H9 (cell line): ENCODE measurements at regions not wholly inside any gene's neighbourhood (a gene's known extent, or its start where the extent isn't known, plus 50 kb on each side); places are given as distances from the start of the nearest gene placed in this dataset.

Source experiments
- DNase-seq: peaks from one replicate; pipeline ENCODE4 v3.0.0-alpha.2; 2017
- H2AFZ ChIP-seq: one replicate; pipeline ENCODE4 v1.6.1; 2013; ENCODE audit warnings: mild to moderate bottlenecking, low read length, control low read depth, moderate library complexity
- H2AK5ac ChIP-seq: 2 replicates; pipeline ENCODE4 v1.6.1; 2013; ENCODE audit warnings: low read length, control low read depth, mixed read lengths; ENCODE audit not compliant: insufficient read length
- H2BK120ac ChIP-seq: one replicate; pipeline ENCODE4 v1.6.1; 2013; ENCODE audit warnings: low read depth, mild to moderate bottlenecking, low read length, control low read depth, inconsistent platforms; ENCODE audit not compliant: poor library complexity, severe bottlenecking
- H2BK12ac ChIP-seq: 2 replicates; pipeline ENCODE4 v1.6.1; 2013; ENCODE audit warnings: low read length, control low read depth, mixed read lengths, low read depth; ENCODE audit not compliant: insufficient read length
- H2BK15ac ChIP-seq: 2 replicates; pipeline ENCODE4 v1.6.1; 2013; ENCODE audit warnings: low read depth, low read length, control low read depth
- H2BK20ac ChIP-seq: one replicate; pipeline ENCODE4 v1.6.1; 2013; ENCODE audit warnings: low read depth, mild to moderate bottlenecking, low read length, control low read depth, inconsistent platforms; ENCODE audit not compliant: poor library complexity, severe bottlenecking
- H2BK5ac ChIP-seq: 2 replicates; pipeline ENCODE4 v1.6.1; 2013; ENCODE audit warnings: low read length, control low read depth, mixed read lengths; ENCODE audit not compliant: insufficient read length
- H3K14ac ChIP-seq: 2 replicates; pipeline ENCODE4 v1.6.1; 2013; ENCODE audit warnings: low read length, control low read depth; ENCODE audit not compliant: insufficient read depth
- H3K18ac ChIP-seq: 2 replicates; pipeline ENCODE4 v1.6.1; 2013; ENCODE audit warnings: low read depth, mild to moderate bottlenecking, mixed read lengths, low read length, control low read depth; ENCODE audit not compliant: insufficient read length
- H3K23ac ChIP-seq: 2 replicates; pipeline ENCODE4 v1.6.1; 2013; ENCODE audit warnings: low read length, control low read depth, mixed read lengths, low read depth; ENCODE audit not compliant: insufficient read length
- H3K23me2 ChIP-seq: 2 replicates; pipeline ENCODE4 v1.6.1; 2013; ENCODE audit warnings: low read depth, mild to moderate bottlenecking, mixed read lengths, low read length, control low read depth; ENCODE audit not compliant: insufficient read length, poor library complexity, severe bottlenecking
- H3K27ac ChIP-seq: 2 replicates; pipeline ENCODE4 v1.5.1; 2013; ENCODE audit warnings: low read length, control low read depth, mixed read lengths, low read depth; ENCODE audit not compliant: insufficient read length
- H3K27me3 ChIP-seq: 2 replicates; pipeline ENCODE4 v1.6.1; 2013; ENCODE audit warnings: low read length, control low read depth, inconsistent platforms; ENCODE audit not compliant: insufficient read depth
- H3K4ac ChIP-seq: 2 replicates; pipeline ENCODE4 v1.6.1; 2013; ENCODE audit warnings: low read depth, mild to moderate bottlenecking, control low read depth, inconsistent platforms, low read length, moderate library complexity
- H3K4me1 ChIP-seq: 2 replicates; pipeline ENCODE4 v1.6.1; 2013; ENCODE audit warnings: low read length, control low read depth, inconsistent platforms; ENCODE audit not compliant: insufficient read depth
- H3K4me2 ChIP-seq: 2 replicates; pipeline ENCODE4 v1.6.1; 2013; ENCODE audit warnings: low read length, control low read depth, mixed read lengths; ENCODE audit not compliant: insufficient read length, insufficient read depth
- H3K56ac ChIP-seq: 2 replicates; pipeline ENCODE4 v1.6.1; 2013; ENCODE audit warnings: low read depth, mild to moderate bottlenecking, mixed read lengths, low read length, control low read depth; ENCODE audit not compliant: insufficient read length
- H3K79me1 ChIP-seq: 2 replicates; pipeline ENCODE4 v1.6.1; 2013; ENCODE audit warnings: low read depth, mild to moderate bottlenecking, moderate library complexity, low read length, control low read depth, inconsistent platforms; ENCODE audit not compliant: insufficient read depth, poor library complexity, severe bottlenecking
- H3K79me2 ChIP-seq: 2 replicates; pipeline ENCODE4 v1.6.1; 2013; ENCODE audit warnings: low read length, control low read depth, inconsistent platforms; ENCODE audit not compliant: insufficient read depth
- H3K9ac ChIP-seq: 2 replicates; pipeline ENCODE4 v1.6.1; 2013; ENCODE audit warnings: low read length, control low read depth, mixed read lengths; ENCODE audit not compliant: insufficient read length; ENCODE audit errors: extremely low read depth
- H3K9me3 ChIP-seq: one replicate; pipeline ENCODE4 v1.6.1; 2013; ENCODE audit warnings: low read depth, low read length, inconsistent platforms; ENCODE audit not compliant: control insufficient read depth
- H3T11ph ChIP-seq: one replicate; pipeline ENCODE4 v1.6.1; 2013; ENCODE audit warnings: mild to moderate bottlenecking, low read length, control low read depth, inconsistent platforms
- H4K20me1 ChIP-seq: one replicate; pipeline ENCODE4 v1.6.1; 2013; ENCODE audit not compliant: control insufficient read depth, insufficient read length, insufficient read depth
- H4K5ac ChIP-seq: 2 replicates; pipeline ENCODE4 v1.6.1; 2013; ENCODE audit warnings: low read depth, mild to moderate bottlenecking, mixed read lengths, low read length, control low read depth; ENCODE audit not compliant: insufficient read length
- H4K8ac ChIP-seq: replicated peaks from 2 replicates; pipeline ENCODE4 v1.6.1; 2013; ENCODE audit warnings: low read length, control low read depth, mixed read lengths, low read depth; ENCODE audit not compliant: insufficient read length
- H4K91ac ChIP-seq: 2 replicates; pipeline ENCODE4 v1.6.1; 2013; ENCODE audit warnings: low read depth, mild to moderate bottlenecking, moderate library complexity, mixed read lengths, low read length, control low read depth; ENCODE audit not compliant: insufficient read length
- H3K27ac Mint-ChIP-seq, 3 experiments: 2 replicates in 2 of 3; 3 replicates in 1 of 3; pipeline ENCODE4 v1.8.0; 2020 to 2021; ENCODE audit warnings: mixed read lengths in 3 of 3, mild to moderate bottlenecking in 1 of 3, moderate library complexity in 1 of 3
- H3K27me3 Mint-ChIP-seq: 2 replicates; pipeline ENCODE4 v1.8.0; 2021; ENCODE audit warnings: low read depth, mild to moderate bottlenecking, moderate library complexity, mixed read lengths
- H3K36me3 Mint-ChIP-seq, 3 experiments: 2 replicates in 2 of 3; 3 replicates in 1 of 3; pipeline ENCODE4 v1.8.0; 2020 to 2021; ENCODE audit warnings: low read depth in 3 of 3, mixed read lengths in 3 of 3; ENCODE audit not compliant: insufficient read depth in 1 of 3
- H3K4me1 Mint-ChIP-seq, 2 experiments: 2 replicates each; pipeline ENCODE4 v1.8.0; 2020; ENCODE audit warnings: mixed read lengths in 2 of 2
- H3K4me3 Mint-ChIP-seq, 2 experiments: 2 replicates in 1 of 2; 3 replicates in 1 of 2; pipeline ENCODE4 v1.8.0; 2020 to 2021; ENCODE audit warnings: mild to moderate bottlenecking in 2 of 2, mixed read lengths in 2 of 2, moderate library complexity in 1 of 2
- H3K9me3 Mint-ChIP-seq, 2 experiments: 2 replicates in 1 of 2; 3 replicates in 1 of 2; pipeline ENCODE4 v1.8.0; 2020; ENCODE audit warnings: mild to moderate bottlenecking in 2 of 2, mixed read lengths in 2 of 2, moderate library complexity in 1 of 2
- WGBS: extraction: QIAGEN DNeasy Blood & Tissue Kit; methylation state at CpG from one replicate; pipeline ENCODE4 v1.1.7; 2013; ENCODE audit warnings: missing lambda C conversion rate, low lambda C conversion rate, mixed read lengths; ENCODE audit not compliant: insufficient read length; ENCODE audit errors: extremely low coverage; 5-methylcytosine and 5-hydroxymethylcytosine counted together
- TF ChIP-seq, protein P1 (sequence below): fragments of 200-600 bp; sonication (generic); conservative IDR thresholded peaks from 3 replicates; pipeline ENCODE4 v1.8.0; 2021; ENCODE audit warnings: antibody characterized with exemption, mild to moderate bottlenecking

DNA sequence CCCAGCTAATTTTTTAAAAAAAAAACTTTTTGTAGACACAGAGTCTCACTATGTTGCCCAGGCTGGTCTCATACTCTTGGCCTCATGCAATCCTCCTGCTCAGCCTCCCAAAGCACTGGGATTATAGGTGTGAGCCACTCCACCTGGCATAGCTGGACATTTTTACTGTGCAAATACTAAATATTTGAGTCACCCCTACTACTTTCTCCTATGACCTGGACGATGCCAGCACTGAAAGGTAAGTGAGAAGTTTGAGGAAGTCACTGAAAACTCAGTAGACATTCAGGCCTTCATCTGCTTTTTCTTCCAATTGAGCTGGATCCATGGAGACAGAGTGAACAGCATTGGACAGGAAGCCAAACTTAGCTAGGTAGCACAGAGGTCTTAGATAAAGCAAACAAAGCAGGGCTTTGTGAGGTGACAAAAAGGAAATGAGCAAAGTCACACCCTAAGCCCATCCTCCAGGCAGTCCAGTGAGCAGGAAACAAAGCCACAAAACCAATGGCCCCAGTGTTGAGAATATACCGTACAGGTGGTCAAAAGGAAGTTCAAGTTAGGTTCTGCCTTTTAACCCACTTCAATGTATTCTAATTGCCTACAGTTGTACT is 192.6 kb upstream of the RASA1 start:
- TF ChIP-seq, protein P1, sequence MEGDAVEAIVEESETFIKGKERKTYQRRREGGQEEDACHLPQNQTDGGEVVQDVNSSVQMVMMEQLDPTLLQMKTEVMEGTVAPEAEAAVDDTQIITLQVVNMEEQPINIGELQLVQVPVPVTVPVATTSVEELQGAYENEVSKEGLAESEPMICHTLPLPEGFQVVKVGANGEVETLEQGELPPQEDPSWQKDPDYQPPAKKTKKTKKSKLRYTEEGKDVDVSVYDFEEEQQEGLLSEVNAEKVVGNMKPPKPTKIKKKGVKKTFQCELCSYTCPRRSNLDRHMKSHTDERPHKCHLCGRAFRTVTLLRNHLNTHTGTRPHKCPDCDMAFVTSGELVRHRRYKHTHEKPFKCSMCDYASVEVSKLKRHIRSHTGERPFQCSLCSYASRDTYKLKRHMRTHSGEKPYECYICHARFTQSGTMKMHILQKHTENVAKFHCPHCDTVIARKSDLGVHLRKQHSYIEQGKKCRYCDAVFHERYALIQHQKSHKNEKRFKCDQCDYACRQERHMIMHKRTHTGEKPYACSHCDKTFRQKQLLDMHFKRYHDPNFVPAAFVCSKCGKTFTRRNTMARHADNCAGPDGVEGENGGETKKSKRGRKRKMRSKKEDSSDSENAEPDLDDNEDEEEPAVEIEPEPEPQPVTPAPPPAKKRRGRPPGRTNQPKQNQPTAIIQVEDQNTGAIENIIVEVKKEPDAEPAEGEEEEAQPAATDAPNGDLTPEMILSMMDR: no peak
- Histone ChIP-seq H2BK5ac (no peak overlapping the region), H4K91ac (no peak overlapping the region), H4K8ac (no peak overlapping the region), H2AK5ac (no peak overlapping the region), H2BK20ac (no peak overlapping the region), H3T11ph (no peak overlapping the region), H3K4ac (no peak overlapping the region), H2BK12ac (no peak overlapping the region), H3K9me3 (no peaks in the 10 kb centered on the region), H3K9ac (no peak overlapping the region), H4K20me1 (no peaks in the 10 kb centered on the region), H3K18ac (no peak overlapping the region), H3K23ac (no peak overlapping the region), H3K27me3 (no peaks in the 10 kb centered on the region), H3K4me1 (no peaks in the 10 kb centered on the region), H2AFZ (peak overlapping the region; percentile 57), H3K79me2 (no peaks in the 10 kb centered on the region), H2BK15ac (no peak overlapping the region), H3K4me2 (no peak overlapping the region), H3K56ac (no peak overlapping the region), H3K23me2 (no peaks in the 10 kb centered on the region), H3K79me1 (no peaks in the 10 kb centered on the region), H3K14ac (no peak overlapping the region), H3K27ac (no peak overlapping the region), H4K5ac (no peak overlapping the region), H2BK120ac (no peak overlapping the region)
- Mint-ChIP-seq H3K36me3 (no peaks in the 10 kb centered on the region), H3K4me3 (no peak overlapping the region), H3K27ac (peak overlapping the region in 2 of 3 experiments; percentile 29 to 90; a peak in 2 of 7 replicates), H3K9me3 (no peaks in the 10 kb centered on the region), H3K27me3 (no peaks in the 10 kb centered on the region), H3K4me1 (peaks cover 0 to 4% of the 10 kb centered on the region in 2 experiments; a peak in 2 of 4 replicates)
- no CpG with 5 or more reads among the region's 2 CpGs for WGBS
- DNase-seq: no peak
